ENCODE measurements at regions not wholly inside any gene's neighbourhood (a gene's known extent, or its start where the extent isn't known, plus 50 kb on each side); places are given as distances from the start of the nearest gene placed in this dataset.

DNA sequence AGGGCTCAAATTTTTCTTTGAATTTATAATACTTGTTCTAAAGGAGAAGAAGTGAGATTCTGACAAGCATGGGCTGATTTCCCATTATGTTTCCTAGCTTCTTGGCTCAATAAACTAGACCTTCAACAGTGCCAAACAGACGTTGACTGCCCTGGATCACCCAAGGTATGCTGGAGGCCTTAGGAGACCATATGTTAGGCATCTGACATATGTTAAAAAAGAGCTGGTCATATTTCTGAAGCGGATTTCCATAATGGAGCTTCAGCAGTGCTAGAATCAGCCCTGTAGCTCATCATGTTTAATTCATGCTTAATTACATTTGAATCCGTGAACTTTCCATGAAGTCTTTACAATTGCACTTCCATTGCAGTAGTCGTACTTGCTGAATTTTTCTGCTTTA lies 653.3 kb downstream of the DIAPH3 start:
- no peak for DNase-seq

DNA sequence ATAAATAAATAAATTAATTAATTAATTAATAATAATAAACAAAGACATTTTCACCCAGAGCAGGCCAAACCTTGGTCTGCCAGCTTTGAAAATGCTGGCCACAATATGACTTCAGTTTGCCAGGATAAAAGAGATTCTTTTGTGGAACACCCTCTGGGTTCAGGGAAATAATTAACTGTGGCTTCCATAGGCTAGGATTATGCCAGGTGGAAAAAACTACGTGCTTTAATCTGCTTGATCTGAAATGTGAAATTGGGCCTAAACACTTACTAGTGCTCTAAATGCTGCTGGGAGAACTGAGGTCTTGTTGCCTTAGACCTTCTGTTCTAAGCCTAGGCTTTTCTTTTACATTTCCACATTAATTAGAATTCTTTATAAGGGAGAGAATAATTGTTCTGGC lies 650.0 kb downstream of the DIAPH3 start:
- DNase-seq: no peak

DNA sequence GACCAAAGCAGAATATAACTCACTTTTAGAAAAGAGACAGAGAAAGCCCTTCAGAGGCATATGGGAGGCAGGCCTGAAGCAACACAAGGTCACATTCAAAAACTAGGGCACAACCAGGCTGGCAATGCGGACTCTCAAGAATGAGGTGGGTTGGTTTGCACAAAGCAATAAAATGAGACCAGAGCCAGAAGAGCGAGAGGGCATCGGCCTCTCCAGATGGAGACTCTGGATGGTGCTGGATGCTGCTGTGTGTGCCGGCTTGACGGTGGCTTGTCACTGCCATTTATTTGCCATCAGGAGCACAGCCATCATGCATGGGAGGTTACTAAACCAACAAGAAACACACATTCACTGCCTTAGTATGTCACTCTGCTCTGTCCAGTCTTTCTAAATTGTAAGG lies 649.4 kb downstream of the DIAPH3 start:
- DNase-seq: no peak

DNA sequence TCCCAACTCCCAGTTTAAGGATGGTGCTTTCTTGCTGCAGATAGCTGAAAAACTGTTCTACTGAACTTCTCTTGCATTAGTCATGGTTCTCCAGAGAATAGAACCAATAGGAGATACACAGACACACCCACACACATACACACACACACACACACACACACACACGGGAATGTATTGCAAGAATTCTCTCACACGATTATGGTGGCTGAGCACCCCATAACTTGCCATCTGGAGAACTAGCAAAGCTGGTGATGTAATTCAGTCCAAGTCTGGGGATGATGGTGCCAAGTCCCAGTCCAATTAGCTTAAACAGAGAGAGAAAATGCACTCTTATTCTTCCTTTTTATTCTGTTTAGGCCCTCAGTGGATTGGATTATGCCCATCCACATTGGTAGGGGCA lies 643.9 kb downstream of the DIAPH3 start:
- DNase-seq: peak; percentile 12

DNA sequence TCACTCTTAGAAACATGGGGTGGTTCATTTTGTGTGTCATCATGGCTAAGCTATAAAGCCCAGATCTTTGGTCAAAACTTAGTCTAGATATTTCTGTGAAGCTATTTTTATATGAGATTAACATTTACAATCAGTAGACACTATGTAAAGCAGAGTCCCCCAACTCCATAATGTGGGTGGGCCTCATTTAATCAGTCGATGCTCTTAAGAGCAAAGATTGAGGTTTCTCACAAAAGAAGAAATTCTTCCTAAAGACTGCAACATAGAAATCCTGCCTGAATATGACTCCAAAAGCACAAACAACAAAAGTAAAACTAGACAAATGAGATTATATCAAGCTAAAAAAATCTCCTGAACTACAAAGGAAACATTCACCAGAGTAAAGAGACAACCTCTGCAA lies 642.2 kb downstream of the DIAPH3 start:
- DNase-seq: no peak

DNA sequence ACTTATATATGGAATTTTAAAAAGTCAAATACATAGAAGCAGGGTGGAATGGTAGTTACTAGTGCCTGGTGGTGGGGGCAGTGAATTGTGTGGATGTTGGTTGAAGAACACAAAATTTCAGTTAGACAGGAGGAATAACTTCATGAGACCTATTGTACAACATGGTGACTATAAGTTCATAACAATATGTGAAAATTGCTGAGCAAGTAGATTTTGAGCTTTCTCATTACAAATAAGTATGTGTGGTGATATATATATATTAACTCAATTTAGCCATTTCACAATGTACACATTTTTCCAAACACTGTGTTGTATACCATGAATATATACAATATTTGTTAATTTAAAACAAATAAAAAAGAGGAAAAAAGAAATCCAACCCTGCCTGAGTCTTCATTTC lies 641.1 kb downstream of the DIAPH3 start:
- no peak for DNase-seq

DNA sequence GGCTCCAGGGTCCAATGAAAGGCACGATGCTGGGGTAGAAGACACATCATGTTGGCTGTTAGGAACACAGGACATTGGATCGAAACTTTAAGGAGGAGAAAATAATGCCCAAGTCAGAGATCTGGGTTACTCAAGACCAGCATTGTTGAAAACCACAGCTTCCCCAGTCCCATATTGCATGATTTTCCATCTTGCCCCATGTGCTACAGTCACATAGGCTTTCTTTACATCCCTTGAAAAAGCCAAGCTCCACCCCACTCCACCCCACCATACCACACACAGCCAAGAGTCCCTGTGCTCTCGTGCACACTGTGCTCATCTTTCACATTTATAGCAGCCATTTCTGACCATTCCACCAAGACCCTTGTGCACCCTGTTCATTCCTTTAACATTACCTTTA lies 636.2 kb downstream of the DIAPH3 start:
- no peak for DNase-seq

DNA sequence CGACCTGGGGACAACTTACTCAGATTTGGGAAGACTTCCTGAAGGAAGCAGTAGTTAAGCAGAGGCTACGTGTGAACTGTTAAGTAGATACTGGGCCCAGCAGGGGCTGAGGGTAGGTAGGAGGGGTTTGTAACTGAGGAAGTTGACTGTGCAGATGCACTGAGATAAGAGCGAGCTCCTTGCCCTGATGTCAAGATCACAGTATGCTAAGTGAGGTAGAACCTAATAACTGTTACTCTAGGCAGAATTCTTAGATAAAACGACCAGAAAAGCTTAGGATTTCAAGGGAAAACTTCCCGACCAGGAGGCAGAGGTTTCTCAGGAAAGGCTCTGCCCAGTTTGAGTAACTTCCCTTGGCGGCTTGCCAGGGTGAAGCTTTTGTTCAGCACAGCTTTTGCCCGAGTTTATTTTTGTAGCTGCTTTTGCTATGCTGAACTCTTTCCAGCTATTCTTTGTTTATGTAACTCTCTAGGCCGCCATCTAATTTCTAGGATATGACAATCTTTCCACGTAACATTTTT lies 632.1 kb downstream of the DIAPH3 start:
- DNase-seq: peak; percentile 83

DNA sequence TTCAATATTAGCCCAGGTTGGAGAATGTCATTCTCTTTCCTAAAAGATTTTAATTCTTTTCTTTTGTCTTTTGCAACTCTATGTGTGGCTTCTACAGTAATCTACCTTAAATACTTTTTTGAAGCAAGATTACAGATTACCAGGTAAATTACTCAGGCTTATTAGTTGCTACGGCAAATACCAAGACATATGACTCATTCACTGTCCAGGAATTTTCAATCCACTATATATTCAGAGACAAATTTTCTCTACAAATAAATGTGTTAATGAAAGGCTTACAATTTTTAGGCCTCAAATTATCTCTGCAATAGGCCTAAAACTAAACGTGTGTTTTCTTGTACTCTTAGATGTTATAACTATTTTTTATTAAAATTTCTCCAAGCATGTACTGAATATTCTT lies 631.3 kb downstream of the DIAPH3 start:
- DNase-seq: no peak

DNA sequence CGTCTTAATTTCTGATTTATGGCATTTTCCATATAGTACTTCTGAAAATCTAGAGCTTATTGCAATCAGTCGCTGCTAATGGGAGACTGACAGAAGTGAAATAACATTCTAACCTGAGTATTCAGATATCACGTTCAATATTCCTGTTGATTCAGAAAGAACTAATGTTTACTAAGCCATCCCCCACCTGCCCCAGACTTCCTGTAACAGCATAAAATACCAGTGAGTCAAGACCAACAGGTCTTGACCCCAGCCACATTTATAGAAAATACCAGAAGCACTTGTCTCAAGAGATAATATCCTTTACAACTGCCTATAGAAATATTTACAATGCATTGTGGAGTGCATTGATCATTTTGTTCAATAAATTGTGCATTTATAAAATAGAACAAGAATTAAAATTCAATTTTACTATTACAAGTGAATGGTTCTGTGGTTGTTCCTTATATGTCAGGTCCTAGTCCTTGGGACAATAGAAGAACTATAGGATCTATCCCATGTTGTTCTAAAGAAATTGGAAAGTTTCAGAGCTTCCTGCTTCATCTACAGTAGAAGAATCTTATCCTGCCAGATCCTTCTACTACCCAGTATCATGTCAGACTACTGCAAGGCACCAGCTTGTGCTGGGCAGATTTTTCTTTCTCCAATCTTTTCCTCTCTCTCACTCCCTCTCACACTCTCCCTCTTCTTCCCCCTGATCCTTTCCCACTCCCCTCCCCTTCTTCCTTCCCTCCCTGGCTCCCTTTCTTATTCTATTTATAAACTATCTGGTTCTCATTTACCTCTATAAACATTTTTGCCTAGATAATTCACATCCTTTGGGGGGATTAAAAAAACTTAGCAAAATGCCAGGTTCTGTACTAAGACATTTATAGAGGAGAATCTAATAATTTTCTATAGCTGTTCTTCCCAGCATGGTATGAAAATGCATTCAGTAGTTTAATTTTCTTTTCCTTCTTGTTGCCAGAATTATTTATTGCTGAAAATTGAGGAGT lies 629.9 kb downstream of the DIAPH3 start:
- DNase-seq: no peak

DNA sequence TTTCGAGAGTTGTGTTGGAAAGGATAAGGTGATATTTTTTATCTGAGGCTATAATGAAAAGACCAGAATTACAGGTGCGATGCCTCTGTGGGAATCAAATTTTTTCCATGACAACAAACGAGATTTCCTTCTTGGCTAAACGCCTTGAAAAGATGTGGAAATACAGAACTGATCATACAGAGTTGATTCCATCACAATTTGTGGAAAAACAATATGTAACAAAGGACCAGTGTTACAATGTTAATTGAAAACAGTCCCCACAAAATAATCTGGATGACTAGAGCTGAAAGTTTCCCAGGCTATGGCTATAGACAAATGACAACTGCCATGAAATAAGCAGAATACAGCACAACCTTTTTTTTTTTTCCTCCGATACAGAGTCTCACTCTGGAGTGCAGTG lies 628.9 kb downstream of the DIAPH3 start:
- no peak for DNase-seq

DNA sequence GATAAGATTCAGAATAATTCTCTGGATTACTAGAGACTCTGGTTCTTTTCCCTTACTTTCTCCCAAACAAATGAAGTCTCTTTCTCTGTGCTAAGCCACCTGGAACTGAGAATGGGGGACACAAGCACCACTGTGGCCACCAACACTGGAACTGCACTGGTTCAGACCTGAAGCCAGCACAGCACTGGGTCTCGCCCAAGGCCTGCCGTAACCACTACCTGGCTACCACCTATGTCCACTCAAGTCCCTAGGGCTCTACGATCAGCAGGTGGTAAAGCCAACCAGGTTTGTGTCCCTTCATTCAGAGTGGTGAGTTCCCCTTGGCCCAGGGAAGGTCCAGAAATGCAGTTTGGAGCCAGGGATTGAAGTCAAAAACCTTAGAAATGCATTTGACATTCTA lies 626.2 kb downstream of the DIAPH3 start:
- DNase-seq: no peak

DNA sequence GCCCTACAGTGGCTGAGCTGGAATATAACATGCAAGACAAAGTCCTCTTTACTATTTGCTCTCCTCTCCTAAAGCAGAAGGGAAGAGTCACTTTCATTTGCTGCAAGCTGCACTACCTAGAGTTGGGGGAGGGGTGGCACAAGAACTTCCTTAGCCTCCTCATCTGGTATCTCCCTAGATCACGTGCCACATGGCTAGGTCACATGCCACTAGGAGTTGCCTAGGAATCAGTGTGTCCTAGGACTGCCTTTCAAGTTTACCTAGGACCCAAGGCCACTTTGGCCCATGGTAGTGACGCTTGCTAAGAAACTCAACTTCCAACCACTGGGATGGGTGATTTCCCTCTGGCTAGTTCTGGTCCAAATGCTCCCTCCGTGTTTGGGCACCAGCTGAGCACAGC lies 625.2 kb downstream of the DIAPH3 start:
- no peak for DNase-seq

DNA sequence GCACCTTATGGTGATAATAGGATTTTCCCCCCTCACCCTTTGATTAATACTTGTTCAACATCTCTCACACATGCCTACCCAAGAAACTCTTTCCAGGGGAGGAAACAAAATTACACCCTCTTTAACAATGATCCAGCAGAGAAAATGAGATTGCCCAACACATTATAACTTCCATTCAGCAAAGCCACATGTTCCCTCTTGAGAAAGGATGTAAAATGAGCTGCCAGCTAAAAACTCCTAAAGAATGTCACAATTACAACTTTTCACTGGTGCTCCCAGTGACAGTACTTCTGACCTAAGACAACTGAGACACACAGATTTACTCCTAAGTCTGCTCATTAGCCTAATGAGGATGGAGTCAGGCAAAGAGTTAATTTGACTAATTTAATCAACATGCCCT lies 621.4 kb downstream of the DIAPH3 start:
- no peak for DNase-seq

DNA sequence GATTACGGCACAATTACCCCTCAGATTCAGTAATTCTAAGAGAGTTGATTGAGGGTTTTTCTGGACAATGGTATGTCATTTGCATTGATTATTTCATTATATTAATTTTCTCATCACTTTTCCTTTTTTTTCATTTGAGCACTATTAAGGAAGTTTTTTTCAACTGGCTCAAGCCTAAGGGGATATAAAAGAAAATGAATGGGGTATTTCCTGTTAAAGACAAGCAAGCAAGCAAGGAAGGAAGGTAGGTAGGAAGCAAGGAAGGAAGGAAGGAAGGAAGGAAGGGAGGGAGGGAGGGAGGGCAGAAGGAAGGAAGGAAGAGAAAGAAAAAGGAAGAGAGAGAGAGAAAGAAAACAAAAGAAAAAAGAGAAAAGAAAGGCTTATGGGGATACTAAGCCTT lies 620.3 kb downstream of the DIAPH3 start:
- DNase-seq: no peak

DNA sequence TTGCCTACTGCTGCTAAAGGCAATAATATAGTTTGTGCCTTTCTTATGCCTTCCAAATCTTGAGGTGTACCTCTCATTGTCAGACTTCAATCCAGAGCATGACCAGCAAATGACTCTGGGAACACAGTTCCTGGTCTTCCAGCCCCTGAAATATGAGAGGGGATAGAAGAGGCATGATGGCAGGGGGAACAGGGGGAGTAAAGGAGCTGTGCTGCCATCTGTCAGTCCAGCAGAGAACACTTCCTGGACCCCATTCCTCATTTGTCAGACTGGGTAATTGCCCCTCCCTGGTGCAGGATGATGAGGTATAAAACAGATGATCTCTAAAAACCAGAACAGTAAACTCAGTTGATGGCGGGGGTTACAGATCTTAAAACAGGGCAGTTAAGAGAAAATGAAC lies 618.7 kb downstream of the DIAPH3 start:
- no peak for DNase-seq

DNA sequence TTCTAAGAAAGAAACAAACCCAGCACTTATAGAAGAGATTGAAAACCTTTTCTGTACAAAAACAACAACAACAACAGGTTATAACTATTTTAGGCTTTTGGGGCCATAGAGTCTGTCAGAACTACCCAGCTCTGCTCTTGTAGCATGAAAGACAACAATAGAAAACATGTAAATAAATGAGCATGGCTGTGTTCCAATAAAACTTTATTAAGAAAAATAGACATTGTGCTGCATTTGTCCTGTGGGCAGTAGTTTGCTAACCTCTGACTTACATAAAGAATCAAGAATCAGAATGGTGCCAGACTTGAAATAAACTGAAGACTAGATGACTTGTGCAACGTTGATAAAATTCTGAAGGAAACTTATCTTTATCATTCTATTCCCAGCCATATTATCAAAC lies 617.5 kb downstream of the DIAPH3 start:
- DNase-seq: no peak

DNA sequence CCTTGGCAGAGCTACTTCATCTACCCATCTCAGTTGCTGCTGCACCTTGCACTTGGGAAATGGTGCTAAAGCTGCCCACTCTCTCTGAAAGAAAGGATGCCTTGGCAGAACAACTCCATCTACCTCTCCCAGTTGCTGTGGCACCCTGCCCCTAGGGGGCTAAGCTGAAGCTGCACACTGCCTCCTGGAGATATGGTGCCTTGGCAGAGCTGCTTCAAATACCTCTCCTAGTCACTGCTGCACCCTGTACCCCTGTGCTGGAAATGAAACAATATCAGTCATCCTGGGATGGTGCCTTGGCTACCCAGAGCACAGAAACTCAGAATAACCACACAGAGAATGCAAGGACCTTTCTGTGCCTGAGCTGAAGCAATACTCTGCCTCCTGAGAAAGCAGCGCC lies 615.8 kb downstream of the DIAPH3 start:
- DNase-seq: no peak

DNA sequence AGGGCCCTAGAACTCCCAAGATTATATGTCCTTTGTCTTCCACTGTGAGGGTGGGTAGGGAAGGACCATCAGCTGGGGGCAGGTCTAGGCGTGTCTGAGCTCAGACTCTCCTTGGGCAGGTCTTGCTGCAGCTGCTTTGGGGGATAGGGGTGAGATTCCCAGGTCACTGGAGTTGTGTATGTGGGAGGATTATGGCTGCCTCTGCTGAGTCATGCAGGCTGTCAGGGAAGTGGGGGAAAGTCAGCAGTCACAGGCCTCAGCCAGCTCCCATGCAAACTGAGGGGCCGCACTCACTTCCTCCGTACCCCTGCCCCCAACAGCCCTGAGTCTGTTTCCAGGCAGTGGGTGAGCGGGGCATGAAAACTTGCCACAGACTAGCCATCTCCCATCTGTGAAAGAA lies 600.8 kb downstream of the DIAPH3 start:
- DNase-seq: no peak

DNA sequence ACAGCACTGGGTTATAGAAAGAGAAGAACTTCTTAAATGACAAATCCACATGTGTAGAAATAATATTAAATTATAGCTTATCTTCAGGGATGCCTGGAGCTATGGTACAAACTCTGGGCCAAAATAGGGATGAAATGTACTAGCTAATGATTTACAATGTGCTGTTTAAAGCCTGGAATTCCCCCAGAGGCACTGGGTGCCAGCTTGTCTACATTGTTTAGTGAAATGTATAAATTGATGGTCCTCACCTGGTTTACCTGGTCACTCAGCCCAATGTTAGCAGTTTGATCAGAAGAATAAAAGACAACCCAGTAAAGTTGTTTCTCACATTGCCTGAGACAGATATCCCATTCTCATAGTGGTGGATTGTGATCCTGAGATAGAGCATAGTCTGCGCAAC lies 597.2 kb downstream of the DIAPH3 start:
- DNase-seq: no peak

DNA sequence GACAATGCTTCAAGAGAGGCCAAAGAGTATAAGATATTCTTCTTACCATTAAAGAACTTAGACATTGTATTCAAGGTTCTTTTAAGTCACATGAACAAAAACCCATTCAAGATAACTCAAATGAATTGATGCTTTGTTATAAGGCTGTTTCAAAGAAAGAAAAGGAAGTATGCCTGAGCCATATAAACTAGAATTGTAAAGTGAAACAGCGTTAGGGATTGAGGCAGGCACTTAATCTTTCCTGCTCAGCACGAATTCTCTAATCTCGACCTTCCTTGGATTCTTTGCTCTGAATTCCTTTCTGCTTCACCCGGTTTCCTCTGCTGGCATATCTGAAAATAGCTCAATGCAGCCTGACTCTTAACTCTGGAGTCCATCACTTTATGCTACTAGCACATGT lies 595.4 kb downstream of the DIAPH3 start:
- DNase-seq: no peak

DNA sequence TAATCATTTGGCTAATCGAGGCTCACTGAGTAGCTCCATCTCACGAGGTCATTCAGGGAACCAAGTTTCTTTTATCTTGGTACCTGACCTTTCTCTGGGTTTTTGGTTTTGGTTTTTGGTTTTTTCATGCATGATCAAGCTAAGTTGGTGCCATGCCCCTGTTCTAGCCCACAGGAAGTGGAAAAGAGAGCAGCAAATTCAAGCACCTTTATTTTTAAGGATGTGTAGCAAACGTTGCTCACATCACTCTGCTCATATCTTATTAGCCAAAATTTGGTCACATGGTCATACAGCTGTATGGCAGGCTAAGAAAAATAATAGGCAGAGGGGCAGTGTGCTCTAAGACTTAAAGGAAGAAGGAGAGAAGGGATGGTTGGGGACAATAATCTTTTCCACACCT lies 593.5 kb downstream of the DIAPH3 start:
- no peak for DNase-seq

DNA sequence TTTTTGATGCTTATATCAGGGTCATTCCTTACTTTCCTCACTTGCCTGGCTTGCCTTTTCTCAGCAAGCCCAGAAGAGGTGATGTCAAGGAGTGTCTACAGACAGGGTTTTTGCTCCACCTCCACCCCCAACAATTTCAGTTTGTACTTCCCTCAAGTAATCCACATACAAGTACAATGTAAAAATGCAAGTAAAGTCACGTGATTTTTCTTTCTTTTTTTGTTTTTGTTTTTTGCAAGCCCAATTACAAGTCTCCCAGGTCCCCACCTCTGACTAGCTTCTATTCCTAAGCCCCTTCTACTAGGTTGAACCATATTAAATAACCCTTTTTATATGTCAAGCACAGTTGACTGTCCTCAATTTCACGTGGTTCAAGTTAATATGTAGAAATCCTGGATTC lies 579.6 kb downstream of the DIAPH3 start:
- DNase-seq: no peak
